Stimulated activated CD4-positive, alpha-beta T cell treated with anti-CD3 and anti-CD28 coated beads, Interleukin-1b, Interleukin-23, amount 100 ng/mL, for 4 hours (primary cell): ENCODE measurements at regions not wholly inside any gene's neighbourhood (a gene's known extent, or its start where the extent isn't known, plus 50 kb on each side); places are given as distances from the start of the nearest gene placed in this dataset.

ENCODE experiments used
- DNase-seq, 2 donors: peaks; one replicate each; pipeline ENCODE4 v3.0.0-alpha.2; 2020; ENCODE audit warnings: low read depth in 2 of 2

DNA sequence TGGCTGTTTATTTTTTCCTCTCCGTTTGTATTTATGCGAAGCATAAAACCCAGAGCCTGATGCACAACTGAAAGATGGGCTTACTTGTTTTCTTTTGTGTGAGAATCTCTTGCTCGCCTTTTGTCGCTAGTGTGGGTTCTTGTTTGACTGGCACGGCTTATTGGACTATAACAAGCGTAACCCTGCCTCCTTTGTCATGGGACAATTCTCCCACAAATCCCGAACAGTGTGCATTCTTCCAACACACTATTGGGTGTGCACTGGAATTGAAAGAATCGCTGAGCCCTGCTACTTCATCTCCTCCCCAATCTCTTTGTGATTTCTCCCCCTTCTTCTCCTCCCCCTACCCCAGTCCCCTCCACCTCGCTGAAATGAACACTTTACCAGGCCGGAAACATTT lies 110.8 kb downstream of the ZIC5 start:
- DNase-seq: no peak

DNA sequence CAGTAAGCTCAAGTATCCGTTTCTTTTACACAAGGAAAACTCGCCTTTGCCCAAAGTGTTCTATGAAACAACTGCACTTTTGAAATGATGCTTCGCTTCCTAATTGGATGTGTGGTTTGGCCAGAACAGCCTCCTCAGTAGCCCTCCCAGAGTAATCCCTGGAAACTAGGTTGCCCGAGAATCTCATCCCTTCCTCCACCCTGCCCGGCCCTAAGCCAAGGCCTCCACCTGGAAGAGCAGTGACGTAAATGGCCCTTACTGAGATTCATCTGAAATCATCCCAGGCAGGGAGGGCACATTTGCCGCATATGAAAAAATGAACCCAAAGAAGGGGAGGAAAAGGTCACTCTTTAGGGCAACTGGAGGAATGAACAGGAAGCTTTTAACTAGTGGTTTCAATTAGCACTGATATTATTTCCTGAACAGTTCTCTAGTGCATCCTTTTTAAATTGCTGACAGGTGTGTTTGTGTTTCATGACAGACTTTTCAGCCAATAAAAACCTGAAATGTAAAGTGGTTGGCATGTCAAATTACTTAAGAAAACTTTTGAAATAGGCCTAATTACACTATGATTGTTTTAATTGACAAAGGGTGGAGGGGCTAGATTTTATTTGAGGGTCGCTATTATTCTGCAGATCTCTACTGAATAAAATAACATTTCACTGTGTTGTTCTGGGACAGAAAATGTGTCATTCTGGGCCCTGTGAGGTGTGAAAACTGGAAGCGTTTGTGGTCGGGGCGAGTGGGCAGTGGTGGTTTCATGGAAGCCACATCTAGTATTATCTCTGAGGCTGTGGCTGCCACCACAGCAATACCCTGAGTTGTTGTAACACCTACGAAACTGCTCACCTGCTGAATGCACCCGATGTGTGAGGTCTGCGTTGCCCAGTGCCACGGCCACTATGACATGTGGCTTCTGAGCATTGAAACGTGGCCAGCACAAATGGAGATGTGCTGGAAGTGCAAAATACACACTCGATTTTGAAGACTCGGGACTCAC lies 112.1 kb downstream of the ZIC5 start:
- peak in 1 of 2 donors; percentile 33 for DNase-seq

DNA sequence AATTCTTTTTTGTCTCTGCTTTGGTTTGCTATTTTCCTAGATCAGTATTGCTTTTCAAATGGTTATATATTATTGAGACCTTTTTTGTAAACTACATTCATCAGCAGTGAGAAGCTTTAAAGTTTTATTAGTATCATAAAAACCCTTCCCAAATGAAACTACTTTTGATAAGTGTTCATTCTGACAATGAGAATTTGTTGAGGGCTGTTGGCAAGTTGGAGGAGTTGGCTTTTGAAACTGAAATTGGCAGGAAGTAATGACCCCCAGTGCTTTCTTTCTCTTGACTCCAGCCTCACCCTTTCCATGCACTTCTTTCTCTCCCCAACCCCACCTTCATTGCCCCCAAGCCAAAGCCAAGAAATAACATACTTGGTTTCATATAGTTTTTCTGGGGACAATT lies 113.8 kb downstream of the ZIC5 start:
- DNase-seq: no peak

DNA sequence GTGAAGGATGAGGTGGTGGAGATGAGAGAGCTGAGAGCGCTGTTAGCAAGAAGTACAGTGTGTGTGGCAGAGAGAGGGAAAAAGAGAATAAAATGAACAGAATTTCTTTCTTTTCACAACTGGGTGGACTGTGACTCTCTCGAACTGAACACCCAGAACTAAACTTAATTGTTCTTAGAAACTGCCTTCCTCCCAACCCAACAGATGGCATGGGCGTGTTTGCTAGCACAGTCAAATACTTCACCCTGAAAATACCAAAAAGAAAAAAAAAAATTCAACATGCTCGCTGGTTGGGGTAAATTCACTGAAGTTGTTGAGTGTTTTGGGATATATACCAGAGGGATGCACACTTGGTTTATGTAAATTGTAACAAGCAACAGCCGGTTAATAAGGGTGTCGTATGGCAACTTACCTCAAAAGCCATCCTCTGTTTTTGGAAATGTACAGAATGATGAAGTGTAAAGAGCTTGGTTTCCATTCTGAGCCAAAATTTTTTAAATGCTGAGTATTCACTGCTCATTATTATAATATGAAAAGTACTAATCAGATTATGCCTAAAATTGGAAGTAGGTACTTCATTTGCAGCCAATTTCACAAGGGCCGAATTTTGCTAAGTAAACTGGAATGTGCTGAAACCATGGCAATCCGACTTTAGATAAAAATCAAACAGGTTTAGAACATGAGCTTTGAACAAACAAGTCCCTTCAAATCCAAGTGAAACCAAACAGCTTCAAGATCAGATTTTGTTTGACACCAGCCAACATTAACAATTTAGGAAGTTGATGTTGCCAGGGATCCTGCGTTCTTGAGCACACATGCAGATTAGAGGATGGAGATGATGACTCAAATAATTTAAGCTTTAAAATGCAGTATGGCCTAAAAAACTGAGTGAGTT lies 115.8 kb downstream of the ZIC5 start:
- DNase-seq: no peak

DNA sequence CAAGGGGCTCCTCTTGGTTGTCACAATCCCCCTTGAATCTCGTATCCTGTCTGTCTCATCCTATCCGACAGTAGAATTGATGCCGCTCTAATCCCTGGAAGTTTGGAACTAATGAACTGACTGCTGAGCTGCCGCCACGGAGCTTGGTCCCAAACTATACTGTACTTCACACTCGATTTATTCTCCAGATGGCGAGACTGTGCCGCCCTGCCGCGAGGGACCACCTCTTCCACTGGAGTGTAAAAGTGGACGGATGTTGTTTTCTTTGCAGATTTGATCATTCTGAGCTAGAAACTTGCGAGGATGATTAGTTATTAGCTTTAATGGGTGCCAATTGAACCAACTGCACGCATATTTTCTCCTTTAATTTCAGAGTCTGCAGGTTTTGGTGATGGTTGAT lies 117.2 kb downstream of the ZIC5 start:
- no peak for DNase-seq

DNA sequence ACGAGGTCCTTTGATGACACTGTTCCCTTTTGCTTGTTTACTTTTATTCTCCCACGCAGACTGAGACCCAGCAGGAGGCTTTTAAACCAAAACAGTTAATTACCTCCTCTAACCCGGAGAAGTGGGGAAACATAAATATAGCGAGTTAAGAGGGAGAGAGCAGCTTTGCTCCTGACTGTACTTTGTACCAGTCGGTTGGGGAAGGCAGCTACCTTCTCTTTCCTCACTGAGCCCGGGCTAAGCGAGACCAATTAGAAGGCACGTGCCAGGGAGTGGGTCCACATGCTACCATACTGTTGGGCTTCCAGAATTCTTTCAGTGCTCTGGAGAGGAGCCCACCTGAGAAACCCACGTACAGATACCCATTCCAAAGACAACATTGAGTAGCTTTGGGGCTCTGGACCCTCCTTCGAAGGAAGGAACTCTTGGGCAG lies 124.2 kb downstream of the ZIC5 start:
- no peak for DNase-seq

DNA sequence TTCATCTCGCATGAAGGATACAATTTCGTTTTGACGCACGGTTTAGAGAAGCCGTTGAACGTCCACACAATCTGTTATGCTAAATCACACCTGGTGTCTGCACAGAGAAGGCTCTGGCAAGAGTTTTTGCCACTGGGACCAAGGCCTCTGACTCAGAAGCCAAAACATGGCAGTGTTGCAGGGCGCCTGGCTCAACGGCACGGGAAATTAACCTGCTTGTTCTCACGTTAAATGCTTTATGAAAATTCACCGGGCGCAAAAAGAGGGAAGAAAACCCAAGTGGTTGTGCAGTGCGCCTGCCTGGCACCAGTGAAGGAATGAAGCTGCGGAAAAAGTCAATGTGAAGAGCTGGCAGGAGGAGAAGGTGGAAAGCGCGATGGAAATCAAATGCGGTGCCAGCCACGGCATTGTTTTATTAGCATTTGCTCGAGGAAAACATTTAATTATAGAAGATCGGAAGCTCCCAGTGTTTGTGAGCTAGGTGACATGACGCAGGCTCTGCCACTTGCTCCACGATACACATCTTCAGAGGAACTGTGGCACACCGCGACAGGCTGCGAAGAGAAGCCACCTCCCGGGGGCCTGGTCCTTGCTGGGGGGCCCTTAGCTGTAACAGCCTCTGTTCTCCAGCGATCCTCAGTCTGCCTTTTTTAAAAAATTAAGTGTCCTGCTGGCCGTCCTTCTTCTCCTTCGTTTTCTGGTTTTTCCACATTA lies 126.2 kb downstream of the ZIC5 start:
- no peak for DNase-seq

DNA sequence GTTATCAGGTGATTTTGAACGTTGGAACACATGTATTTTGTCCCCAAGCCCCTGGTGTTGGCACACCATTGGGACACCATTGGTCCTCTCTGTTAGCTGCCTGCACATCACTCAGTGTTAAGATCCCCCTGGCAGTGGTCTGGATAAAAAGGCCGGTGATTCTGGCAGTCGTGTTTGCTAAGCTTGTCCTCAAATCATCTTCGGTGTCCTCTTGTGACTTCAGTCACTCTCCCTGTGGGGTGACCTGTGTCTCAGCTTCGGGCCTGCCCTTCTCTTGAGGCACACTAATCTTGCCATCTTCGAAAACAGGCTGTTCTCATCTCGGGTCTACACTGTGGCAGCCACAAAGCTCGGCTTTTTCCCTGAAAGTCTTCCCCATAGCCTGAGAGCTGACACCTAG lies 127.1 kb downstream of the ZIC5 start:
- no peak for DNase-seq

DNA sequence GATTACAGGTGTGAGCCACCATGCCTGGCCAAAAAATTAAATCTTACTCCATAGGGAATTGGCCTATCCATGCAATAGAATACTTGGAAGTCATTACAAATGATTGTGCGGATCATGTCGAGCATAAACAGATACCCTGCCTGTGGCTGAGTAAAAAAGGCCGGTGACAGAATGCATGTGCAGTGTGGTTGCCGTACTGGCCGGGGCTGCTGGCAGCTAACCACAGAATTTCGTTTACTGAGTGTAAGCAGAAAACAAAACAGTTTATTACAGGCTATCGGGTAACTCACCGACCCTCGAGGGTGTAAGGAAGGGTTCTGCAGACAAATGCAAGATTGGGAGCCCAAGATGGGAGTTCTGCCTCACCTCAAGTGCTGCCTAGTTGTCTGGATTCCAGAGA lies 127.7 kb downstream of the ZIC5 start:
- DNase-seq: no peak

DNA sequence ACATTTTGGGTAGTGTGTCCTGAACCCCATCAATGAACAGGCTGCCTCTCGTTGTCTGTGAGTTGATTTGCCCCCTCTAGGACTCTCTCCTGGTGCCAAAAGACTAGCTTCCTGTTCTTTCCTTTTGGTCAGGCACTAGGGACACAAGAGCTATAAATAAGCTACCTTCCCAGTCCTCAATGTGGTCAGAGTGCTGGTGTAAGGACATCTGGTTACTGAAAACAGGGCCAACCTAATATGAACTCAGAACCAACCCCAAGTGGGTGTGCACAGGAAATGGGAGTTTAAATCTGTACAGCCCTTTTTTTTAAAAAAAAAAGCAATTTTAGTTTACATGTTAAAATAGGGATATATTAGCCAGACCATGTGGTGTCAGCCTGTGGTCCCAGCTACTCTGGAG lies 129.2 kb downstream of the ZIC5 start:
- no peak for DNase-seq

DNA sequence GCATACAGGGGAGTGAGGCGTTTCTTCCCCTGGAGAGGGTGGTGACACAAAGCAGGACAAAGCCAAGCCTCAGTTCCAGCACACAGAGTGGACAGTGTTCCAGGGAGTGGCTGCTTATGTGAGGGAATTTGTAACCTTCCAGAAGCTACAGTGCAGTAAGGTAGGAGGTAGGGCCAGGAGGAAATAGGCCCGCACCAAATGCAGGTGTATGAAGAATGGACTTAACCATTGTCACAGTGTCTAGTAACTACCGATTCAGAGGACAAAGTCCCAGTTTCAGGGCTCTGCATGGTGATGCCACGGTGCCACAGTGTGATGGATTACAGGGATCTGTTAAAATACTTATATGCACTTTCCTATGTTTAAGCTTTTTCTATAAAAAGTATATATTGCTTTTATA lies 135.3 kb downstream of the ZIC5 start:
- no peak for DNase-seq

DNA sequence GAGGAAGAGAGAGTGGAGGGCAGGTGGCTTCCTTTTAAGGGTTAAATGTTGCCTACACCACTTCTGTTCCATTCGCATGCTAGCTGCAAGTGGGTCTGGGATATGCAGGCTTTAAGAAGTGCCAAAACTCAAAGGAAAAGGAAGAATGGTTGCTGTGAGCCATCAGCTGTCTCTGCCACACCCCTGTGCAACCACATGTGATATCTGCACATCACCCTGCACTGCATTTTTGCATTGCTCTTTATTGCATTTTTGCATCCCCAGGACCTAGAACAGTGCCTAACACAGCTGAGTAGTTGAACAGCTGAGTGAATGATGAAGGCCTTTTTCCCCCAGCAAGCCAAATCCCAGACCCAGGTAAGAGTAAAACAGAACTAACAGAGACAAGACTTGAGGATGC lies 136.1 kb downstream of the ZIC5 start:
- no peak for DNase-seq

DNA sequence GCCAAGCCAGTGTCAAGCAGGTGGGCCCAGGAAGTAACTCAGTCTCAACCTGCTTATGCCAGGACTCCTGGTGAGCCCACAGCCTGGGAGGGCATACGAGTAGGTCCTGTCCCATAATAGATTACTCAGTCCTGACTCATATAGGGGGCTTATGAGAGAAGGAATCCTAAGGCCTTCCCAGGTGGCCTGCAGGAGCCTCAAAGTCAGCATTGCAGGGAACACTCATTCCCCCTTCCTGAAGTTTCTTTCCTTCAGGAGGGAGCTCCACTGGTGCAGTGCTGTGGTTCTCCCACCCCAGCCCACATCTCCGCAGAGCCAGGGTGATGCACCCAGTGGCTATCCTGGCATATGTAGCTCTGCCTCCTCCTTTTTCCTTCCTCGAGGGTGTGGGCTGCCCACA lies 137.3 kb downstream of the ZIC5 start:
- DNase-seq: no peak

DNA sequence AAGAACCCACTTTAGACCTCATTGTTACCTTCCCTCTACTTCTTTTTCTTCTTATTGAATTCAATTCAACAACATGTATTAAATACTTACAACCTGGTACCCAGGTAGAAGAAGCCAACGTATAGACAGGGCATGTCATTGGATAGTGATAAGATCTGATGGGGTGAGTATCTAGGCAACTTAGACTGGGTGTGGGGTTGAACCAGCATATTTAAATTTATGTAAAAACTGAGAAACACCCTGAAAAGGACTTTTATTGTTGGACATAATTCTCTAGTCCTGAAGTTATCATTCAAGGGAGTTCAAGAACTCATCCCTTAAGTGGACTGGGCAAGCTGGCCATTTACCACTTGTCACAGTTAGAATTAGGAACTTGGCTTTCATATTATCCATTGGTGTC lies 139.2 kb downstream of the ZIC5 start:
- no peak for DNase-seq

DNA sequence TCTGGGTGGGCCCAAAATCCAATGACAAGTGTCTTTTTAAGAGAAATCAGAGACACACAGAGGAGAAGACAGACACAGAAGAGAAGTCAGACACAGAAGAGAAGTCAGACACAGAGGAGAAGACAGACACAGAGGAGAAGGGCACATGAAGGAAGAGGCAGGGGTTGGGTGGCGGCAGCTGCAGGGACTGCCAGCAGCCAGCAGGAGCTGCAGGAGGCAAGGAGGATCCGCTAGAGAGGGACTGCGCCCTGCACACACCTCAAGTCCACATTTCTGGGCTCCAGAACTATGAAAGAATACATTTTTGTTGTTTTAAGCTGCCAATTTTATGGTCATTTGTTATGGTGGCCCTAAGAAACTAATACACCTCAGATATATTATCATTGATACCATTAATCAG lies 140.6 kb downstream of the ZIC5 start:
- DNase-seq: no peak

DNA sequence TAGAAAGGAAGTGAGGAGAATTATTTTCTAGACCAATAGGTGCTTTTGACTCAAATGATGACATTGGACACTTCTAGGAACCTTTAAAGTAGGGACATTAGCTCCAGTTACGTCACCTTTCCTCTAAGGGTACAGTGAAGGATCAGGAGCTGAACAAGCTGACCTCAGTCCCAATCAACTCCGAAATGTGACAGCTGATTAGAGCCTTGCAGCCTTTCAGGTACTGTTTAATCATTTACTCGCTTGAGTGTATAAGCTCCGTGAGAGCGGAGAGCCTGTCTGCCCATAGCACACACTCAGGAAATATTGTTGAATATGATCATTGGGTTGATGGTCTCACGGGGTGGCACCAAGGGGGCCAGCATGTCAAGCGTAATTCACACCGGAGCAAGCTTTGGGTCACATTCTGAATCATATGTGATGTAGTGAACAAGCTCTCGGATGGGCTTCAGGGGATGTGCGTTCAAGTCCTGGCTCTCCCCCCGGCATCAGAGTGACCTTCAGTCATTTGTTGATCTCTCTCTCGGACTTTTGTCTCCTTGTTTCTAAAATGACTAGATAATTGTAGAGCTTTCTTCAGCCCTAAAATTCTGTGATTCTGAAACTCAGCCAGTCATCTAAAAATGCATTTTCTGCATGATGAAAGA lies 141.9 kb downstream of the ZIC5 start:
- no peak for DNase-seq

DNA sequence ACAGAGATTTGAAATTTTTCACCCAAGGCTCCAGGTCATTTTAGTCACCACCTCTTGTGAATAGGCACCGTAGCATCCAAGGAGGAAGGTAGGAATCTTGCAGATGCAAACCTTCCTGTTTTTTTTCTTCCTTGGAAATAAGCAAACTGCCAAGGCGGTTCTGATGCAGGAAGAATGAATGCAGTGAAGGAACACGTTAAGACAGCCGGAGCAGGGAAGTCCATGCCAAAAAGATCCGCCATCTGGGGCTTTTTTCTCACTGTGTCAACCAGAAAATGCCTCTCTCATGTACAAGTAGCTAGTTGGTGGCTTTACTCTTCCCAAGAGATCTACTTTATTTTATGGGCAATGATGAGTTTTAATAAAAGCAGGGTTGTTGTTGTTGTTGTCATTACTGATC lies 142.4 kb downstream of the ZIC5 start:
- no peak for DNase-seq

DNA sequence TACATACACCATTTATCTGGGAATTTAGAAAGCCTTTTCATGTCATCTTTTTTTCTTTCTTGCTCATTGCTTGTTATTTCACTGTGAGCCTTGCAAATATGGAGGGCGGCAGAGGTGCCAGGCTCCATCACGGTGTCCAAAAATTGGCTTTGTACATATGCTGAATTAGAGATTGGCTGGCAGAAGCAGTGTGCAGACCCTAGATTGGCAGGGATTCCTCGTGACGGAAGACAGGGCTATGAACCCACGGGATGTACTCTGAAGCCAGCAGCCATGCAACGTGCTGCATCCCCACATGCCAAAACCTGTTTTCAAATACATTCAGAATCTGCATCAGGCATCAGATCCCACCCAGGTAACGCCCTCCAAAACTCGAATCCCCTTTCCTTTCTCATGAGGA lies 142.8 kb downstream of the ZIC5 start:
- no peak for DNase-seq

DNA sequence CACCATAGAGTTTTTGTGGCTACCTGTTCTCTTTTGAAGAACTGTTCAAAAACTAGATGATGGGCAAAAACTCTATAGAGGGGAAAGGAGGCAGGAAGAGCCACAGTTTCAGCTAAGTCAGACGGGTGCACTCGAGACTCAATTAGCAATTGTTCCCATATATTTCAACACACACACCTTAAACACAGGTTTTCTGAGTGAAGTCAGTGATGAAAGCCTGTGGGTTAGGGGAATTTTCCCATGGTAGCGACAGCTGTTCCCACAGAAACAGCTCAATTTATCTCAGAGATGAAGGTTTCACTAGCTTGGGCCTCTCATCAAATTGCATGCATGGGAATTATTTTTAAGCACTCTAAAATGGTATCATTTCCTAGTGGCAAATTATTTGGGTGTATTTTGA lies 143.4 kb downstream of the ZIC5 start:
- DNase-seq: no peak

DNA sequence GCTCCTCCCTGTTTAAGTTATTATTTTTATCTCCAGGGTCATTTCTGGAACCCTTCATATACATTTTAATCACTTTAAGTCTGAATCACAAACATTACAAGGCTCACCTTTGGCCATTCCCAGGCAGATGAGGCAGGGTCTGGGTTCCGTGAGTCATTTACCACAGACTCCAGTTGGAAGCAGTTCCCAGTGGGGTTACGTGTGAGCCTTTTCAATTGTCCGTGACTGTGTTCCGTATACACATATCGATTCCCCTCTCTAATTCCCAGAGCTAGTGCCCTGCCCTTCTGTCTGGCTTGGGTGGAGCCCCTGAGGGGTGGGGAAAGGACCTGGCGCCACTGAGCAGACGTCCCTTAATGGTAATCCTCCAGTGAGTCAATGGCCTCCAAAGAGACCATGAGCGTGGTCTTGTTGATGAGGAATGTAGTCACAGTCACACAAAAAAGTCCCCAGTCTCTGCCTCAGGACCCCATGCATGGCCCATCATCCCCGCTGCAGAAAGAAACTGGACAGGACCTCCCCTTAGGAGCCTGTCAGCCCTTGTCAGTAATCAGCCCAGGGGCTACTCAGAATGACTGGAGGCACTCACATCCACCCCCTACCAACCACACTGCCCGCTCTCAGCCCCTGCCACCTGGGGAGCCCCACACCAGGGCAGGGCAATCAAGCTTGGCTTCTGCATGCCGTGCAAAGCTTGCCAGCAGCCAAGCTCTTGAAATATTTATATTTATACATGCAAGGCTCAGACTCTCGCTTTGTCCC lies 144.4 kb downstream of the ZIC5 start:
- no peak for DNase-seq

DNA sequence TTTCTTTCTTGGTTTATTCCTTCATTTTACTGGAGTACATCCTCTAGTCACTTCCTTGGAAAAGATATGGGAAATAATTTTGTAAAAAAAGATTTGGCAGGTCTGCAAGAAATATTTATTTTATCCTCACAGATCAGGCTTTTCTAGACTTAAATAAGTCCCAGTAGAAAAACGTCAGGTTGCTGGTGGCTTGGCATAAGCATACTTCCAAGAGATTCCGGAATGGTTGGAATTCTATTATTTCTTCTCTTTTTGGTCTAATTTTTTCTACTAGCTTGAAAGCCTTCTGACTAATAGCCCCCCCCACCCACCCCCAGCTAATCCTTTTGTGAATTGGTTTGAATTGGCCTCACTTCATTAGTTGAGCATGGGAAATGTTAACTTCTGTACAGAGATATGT lies 147.6 kb downstream of the ZIC5 start:
- DNase-seq: no peak
